ENCODE measurements at regions not wholly inside any gene's neighbourhood (a gene's known extent, or its start where the extent isn't known, plus 50 kb on each side); places are given as distances from the start of the nearest gene placed in this dataset.

- Histone ChIP-seq H3K36me3 (ENCODE audit: control insufficient read depth in 4 of 4, insufficient read depth in 4 of 4, low read length in 4 of 4) (no peaks in the 10 kb centered on the region), H3K4me1 (ENCODE audit: control insufficient read depth in 5 of 5, insufficient read depth in 5 of 5, low read length in 5 of 5) (no peaks in the 10 kb centered on the region), H3K9me3 (ENCODE audit: control insufficient read depth in 4 of 4, insufficient read depth in 3 of 4, low read length in 3 of 4) (no peaks in the 10 kb centered on the region), H3K4me3 (no peak overlapping the region), H3K27me3 (ENCODE audit: control insufficient read depth in 3 of 3, insufficient read depth in 3 of 3, low read length in 2 of 3) (no peaks in the 10 kb centered on the region), H3K9ac (ENCODE audit: insufficient read depth in 1 of 2, low read length in 2 of 2) (no peak overlapping the region), H3K27ac (ENCODE audit: low read depth in 1 of 2, low read length in 1 of 2) (no peak overlapping the region)
- TF ChIP-seq, protein P1, sequence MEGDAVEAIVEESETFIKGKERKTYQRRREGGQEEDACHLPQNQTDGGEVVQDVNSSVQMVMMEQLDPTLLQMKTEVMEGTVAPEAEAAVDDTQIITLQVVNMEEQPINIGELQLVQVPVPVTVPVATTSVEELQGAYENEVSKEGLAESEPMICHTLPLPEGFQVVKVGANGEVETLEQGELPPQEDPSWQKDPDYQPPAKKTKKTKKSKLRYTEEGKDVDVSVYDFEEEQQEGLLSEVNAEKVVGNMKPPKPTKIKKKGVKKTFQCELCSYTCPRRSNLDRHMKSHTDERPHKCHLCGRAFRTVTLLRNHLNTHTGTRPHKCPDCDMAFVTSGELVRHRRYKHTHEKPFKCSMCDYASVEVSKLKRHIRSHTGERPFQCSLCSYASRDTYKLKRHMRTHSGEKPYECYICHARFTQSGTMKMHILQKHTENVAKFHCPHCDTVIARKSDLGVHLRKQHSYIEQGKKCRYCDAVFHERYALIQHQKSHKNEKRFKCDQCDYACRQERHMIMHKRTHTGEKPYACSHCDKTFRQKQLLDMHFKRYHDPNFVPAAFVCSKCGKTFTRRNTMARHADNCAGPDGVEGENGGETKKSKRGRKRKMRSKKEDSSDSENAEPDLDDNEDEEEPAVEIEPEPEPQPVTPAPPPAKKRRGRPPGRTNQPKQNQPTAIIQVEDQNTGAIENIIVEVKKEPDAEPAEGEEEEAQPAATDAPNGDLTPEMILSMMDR (IDR thresholded peaks at IDR 0.05; ENCODE audit: control extremely low read depth, extremely low read depth), result no peak
- DNase-seq, result no peak
- ATAC-seq (ENCODE audit: insufficient read depth, low FRiP score), result no peak
Observed at GRCh38 chr5:23223846-23224245, 283.6 kb upstream of the PRDM9 start.

DNA sequence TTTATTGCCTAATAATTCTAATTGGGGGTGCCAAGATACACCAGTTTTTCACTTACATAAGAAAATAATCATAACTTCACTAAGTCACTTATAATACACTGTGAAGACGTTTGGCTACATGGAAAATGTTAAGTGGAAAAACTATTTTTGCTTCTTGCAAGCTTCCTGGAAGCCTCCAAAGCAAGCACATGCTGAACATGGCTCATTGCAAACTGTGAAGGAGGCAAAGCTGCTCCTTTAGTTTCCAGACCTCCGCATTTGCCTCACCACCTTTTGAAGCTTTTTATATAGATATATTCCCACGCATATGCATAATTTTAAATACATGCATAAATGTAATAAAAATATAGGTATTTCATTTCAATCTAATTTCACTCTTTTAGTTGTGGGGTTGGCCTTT lies 285.6 kb upstream of the PRDM9 start:
- WGBS, 2 donors, result 79 to 87% methylated on average over 3 of the region's 3 CpGs
- H3K4me1 ChIP-seq (ENCODE audit: control insufficient read depth in 5 of 5, insufficient read depth in 5 of 5, low read length in 5 of 5), result no peaks in the 10 kb centered on the region
- TF ChIP-seq, protein P1 (IDR thresholded peaks at IDR 0.05; ENCODE audit: control extremely low read depth, extremely low read depth), result no peak

DNA sequence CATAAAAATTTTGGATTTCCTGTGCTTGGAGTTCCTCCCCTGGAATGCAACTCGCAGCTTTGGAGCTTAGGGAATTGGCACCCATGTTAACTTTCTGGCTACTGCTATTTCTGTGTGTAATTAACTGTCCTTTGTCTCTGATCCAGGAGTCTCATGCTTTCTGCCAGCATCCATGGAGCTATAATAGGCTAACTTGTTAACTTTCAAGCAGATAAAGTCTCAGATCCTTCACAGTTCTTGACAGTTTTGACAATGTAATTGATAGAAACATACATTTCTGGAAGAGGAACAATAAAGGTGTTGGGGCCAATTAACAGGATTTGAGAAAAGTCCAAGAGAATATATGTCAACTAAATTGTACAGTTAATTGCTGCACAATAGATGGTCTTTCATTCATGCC lies 290.2 kb upstream of the PRDM9 start:
- ATAC-seq (ENCODE audit: insufficient read depth, low FRiP score), result no peak
- Histone ChIP-seq H3K27ac (ENCODE audit: low read depth in 1 of 2, low read length in 1 of 2) (no peak overlapping the region), H3K4me3 (no peak overlapping the region), H3K9me3 (ENCODE audit: control insufficient read depth in 4 of 4, insufficient read depth in 3 of 4, low read length in 3 of 4) (no peaks in the 10 kb centered on the region), H3K4me1 (ENCODE audit: control insufficient read depth in 5 of 5, insufficient read depth in 5 of 5, low read length in 5 of 5) (no peaks in the 10 kb centered on the region), H3K9ac (ENCODE audit: insufficient read depth in 1 of 2, low read length in 2 of 2) (no peak overlapping the region), H3K27me3 (ENCODE audit: control insufficient read depth in 3 of 3, insufficient read depth in 3 of 3, low read length in 2 of 3) (no peaks in the 10 kb centered on the region), H3K36me3 (ENCODE audit: control insufficient read depth in 4 of 4, insufficient read depth in 4 of 4, low read length in 4 of 4) (no peaks in the 10 kb centered on the region)
- TF ChIP-seq, protein P1 (IDR thresholded peaks at IDR 0.05; ENCODE audit: control extremely low read depth, extremely low read depth), result no peak
- DNase-seq, result no peak
- 71 to 80% methylated on average over 1 of the region's 1 CpG for WGBS, 2 donors

More for the DNA sequence above, 285.6 kb upstream of the PRDM9 start:
- H3K4me3 ChIP-seq, result no peak overlapping the region
- H3K27ac ChIP-seq (ENCODE audit: low read depth in 1 of 2, low read length in 1 of 2), result no peak overlapping the region
- no peaks in the 10 kb centered on the region for H3K27me3 ChIP-seq (ENCODE audit: control insufficient read depth in 3 of 3, insufficient read depth in 3 of 3, low read length in 2 of 3)
- no peaks in the 10 kb centered on the region for H3K9me3 ChIP-seq (ENCODE audit: control insufficient read depth in 4 of 4, insufficient read depth in 3 of 4, low read length in 3 of 4)
- H3K9ac ChIP-seq (ENCODE audit: insufficient read depth in 1 of 2, low read length in 2 of 2), result no peak overlapping the region
- DNase-seq, result no peak
- ATAC-seq (ENCODE audit: insufficient read depth, low FRiP score), result no peak
- H3K36me3 ChIP-seq (ENCODE audit: control insufficient read depth in 4 of 4, insufficient read depth in 4 of 4, low read length in 4 of 4), result no peaks in the 10 kb centered on the region

GRCh38 chr5:23216345-23216744 lies 291.1 kb upstream of the PRDM9 start:
- Histone ChIP-seq H3K9ac (ENCODE audit: insufficient read depth in 1 of 2, low read length in 2 of 2) (no peak overlapping the region), H3K9me3 (ENCODE audit: control insufficient read depth in 4 of 4, insufficient read depth in 3 of 4, low read length in 3 of 4) (no peaks in the 10 kb centered on the region), H3K27ac (ENCODE audit: low read depth in 1 of 2, low read length in 1 of 2) (no peak overlapping the region), H3K27me3 (ENCODE audit: control insufficient read depth in 3 of 3, insufficient read depth in 3 of 3, low read length in 2 of 3) (no peaks in the 10 kb centered on the region), H3K36me3 (ENCODE audit: control insufficient read depth in 4 of 4, insufficient read depth in 4 of 4, low read length in 4 of 4) (no peaks in the 10 kb centered on the region), H3K4me1 (ENCODE audit: control insufficient read depth in 5 of 5, insufficient read depth in 5 of 5, low read length in 5 of 5) (no peaks in the 10 kb centered on the region), H3K4me3 (no peak overlapping the region)
- WGBS, 2 donors, result 84 to 90% methylated on average over 5 of the region's 5 CpGs
- ATAC-seq (ENCODE audit: insufficient read depth, low FRiP score) (no peak), DNase-seq (no peak)
- TF ChIP-seq, protein P1 (IDR thresholded peaks at IDR 0.05; ENCODE audit: control extremely low read depth, extremely low read depth), result no peak

Measured in lung (tissue), 11 donors.